Muscle of leg (tissue), 3 donors: ENCODE measurements at regions not wholly inside any gene's neighbourhood (a gene's known extent, or its start where the extent isn't known, plus 50 kb on each side); places are given as distances from the start of the nearest gene placed in this dataset.
A peak's percentile ranks its signal among the peaks of the same experiment; 100 is the strongest.
"Not testable (repeated sequence)": the region's sequence is repeated elsewhere in the genome, so short reads cannot be mapped to it uniquely, and the experiment has no call there.

Source experiments
- DNase-seq: peaks from one replicate; pipeline ENCODE4 v3.0.0; 2013
- H3K27ac ChIP-seq: one replicate; pipeline ENCODE4 v1.5.1; 2013; ENCODE audit warnings: mild to moderate bottlenecking, low read length, control low read depth
- H3K27me3 ChIP-seq: one replicate; pipeline ENCODE4 v1.6.1; 2013; ENCODE audit warnings: low read length; ENCODE audit not compliant: control insufficient read depth, insufficient read depth
- H3K36me3 ChIP-seq: one replicate; pipeline ENCODE4 v1.6.1; 2013; ENCODE audit warnings: low read length; ENCODE audit not compliant: control insufficient read depth, insufficient read depth
- H3K4me1 ChIP-seq: one replicate; pipeline ENCODE4 v1.6.1; 2013; ENCODE audit warnings: low read length; ENCODE audit not compliant: control insufficient read depth, insufficient read depth
- H3K4me3 ChIP-seq: one replicate; pipeline ENCODE4 v1.5.1; 2013; ENCODE audit warnings: low read length, control low read depth
- H3K9me3 ChIP-seq: replicated peaks from 2 replicates; pipeline ENCODE4 v1.6.1; 2013; ENCODE audit warnings: low read depth, low read length; ENCODE audit not compliant: control insufficient read depth
- WGBS: methylation state at CpG from one replicate; pipeline ENCODE4 v1.1.5; 2013; ENCODE audit warnings: missing lambda C conversion rate; ENCODE audit not compliant: insufficient coverage; 5-methylcytosine and 5-hydroxymethylcytosine counted together

DNA sequence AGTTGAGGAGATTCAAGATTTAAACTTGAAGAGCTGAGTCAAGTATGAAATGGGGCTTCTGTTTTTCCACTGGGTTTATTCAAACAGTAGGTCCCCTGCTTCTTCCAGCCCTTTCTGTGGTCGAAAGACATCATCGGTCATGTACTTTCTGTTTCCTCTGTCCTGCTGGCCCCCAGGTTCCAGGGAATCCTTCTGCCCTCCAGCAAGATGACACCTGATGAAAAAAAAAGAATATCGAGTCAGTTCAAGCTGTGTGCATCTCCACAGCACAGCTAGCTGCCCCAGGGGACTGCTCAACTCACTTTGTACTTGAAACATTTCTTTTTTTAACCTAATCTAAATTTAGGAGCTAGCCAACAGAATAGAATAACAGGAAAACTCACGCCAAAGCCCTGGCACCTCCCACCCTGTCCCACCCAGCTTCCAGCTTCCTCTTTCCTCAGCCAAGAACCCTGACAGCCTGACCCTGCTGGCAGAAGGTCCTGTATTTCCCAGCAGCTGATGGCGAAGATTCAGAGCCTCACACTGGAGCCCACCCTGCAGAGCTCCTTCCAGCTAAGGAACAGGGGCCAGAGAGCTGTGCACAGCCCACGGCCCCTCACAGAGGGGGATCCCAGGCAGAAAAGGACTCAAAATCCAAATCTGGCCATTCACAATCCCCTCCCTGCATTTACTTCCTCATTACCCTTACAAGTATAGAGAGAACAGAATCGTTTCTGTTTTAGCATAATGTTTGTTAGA is 176.5 kb downstream of the PSMG1 start:
- DNase-seq, result peak; percentile 80
- peaks cover 6% of the 10 kb centered on the region for H3K9me3 ChIP-seq
- H3K4me1 ChIP-seq, result peaks cover 34% of the 10 kb centered on the region
- H3K27me3 ChIP-seq, result no peaks in the 10 kb centered on the region
- H3K4me3 ChIP-seq, result no peak overlapping the region
- WGBS, result 21% methylated on average over 4 of the region's 7 CpGs
- H3K27ac ChIP-seq, result peak overlapping the region; percentile 89
- H3K36me3 ChIP-seq, result no peaks in the 10 kb centered on the region

DNA sequence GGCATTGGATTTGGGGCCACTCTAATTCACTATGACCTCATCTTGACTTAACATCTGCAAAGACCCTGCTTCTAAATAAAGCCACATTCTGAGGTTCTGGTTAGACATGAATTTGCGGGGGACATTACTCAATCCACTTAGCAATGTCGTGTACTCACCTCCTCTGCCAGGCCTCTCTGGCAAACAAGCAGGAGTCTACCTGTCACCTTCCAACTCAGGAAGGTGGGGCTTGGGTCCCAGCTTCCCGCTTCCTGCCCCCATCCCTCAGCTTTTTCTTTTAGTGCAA is 177.8 kb downstream of the PSMG1 start:
- Histone ChIP-seq H3K36me3 (no peaks in the 10 kb centered on the region), H3K4me1 (peaks cover 37% of the 10 kb centered on the region), H3K9me3 (peaks cover 6% of the 10 kb centered on the region), H3K27me3 (no peaks in the 10 kb centered on the region), H3K4me3 (no peak overlapping the region), H3K27ac (peak overlapping the region; percentile 89)
- no peak for DNase-seq
- WGBS, result 44% methylated on average over 2 of the region's 3 CpGs

DNA sequence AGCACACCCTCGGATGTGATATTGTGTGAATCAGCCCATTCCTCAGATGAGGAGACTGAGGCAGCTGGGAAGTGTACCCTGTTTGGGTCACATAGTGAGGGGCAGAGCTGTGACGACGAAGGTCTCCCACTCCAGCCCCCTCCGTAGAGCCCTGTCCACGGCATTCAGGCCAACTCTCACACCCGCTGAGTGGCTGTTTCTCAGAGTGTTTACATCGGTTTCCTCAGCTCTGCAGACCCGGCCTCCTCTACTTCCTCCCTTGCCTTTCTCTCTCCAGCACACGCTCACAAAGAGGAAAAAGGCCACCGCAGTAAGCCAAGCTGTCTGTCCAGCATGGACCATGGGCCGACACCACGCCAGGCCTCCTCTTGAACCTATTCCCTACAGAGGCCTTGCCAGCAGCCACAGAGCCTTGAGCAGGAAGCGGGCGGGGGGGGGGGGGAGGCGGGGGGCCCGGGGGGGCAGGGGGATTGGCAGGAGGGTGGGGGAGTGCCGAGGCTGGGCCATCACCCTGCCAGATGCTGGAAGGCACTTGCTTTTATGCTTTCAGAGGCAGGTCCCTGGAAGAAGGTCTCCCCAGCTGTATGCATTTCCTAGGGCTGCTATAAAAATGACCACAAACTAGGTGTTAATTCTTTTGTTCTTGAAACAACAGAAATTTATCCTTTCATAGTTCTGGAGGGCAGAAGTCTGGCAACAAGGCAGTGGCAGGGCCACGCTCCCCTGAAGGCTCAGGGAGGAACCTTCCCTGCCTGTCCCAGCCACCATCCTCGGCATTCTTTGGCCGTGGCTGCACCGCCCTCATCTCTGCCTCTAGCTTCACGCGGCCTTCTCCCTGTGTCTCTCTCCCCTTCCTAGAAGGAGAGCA is 178.4 kb downstream of the PSMG1 start:
- WGBS, result 17% methylated on average over 12 of the region's 23 CpGs
- Histone ChIP-seq H3K27ac (peak overlapping the region; percentile 91), H3K4me3 (no peak overlapping the region), H3K9me3 (peaks cover 6% of the 10 kb centered on the region), H3K4me1 (peaks cover 37% of the 10 kb centered on the region), H3K36me3 (no peaks in the 10 kb centered on the region), H3K27me3 (no peaks in the 10 kb centered on the region)
- DNase-seq, result peak; percentile 85

DNA sequence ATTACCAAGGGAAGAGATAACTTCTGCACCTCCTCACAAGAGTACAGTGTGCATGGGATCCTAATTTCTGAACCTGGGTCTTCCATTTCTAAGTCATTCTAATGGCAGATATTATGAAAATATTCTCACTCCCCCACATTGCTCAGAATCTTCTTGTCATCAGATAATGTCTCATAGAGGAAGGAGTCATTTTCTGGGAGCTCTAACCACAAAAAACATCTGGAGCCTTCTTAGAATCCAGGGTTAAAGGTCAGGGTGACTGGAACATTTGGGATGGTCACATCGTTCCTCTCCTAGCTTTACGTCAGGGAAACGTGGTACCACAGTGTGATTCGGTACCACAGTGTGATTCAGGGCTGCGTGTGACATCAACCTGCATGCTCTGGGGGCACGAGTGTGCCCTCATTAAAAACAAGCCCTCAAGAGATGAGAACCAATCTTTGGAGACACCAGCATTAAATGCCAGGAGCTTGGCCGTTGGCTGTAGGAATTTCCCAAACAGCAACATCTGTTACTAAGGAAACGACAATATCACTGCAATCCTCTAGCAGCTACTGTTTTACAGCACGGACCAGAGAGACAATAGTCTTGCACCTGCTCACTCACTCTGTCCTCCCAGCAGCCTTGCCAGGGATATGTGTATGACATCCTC is 179.1 kb downstream of the PSMG1 start:
- Histone ChIP-seq H3K36me3 (no peaks in the 10 kb centered on the region), H3K27me3 (no peaks in the 10 kb centered on the region), H3K4me1 (peaks cover 37% of the 10 kb centered on the region), H3K4me3 (no peak overlapping the region), H3K9me3 (peaks cover 6% of the 10 kb centered on the region), H3K27ac (peak overlapping the region; percentile 91)
- peak; percentile 82 for DNase-seq
- WGBS, result 41% methylated on average over 8 of the region's 9 CpGs

DNA sequence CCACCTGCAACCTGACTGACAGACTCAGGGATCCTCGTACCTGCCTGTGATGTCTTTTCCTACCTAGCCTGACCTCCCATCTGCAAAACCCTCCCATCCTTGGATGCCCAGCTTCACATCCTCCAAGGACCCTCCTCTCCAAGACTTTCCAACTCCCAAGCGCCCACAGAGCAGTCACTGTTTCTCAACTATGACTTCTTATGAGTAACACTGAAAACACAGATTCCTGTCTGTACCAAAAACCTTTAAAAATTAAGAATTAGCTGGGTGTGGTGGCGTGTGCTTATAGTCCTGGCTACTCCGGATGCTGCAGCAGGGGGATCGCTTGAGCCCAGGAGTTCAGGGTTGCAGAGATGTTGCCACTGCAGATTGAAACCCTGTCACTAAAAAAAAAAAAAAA is 181.9 kb downstream of the PSMG1 start:
- H3K27me3 ChIP-seq, result no peaks in the 10 kb centered on the region
- peaks cover 32% of the 10 kb centered on the region for H3K4me1 ChIP-seq
- WGBS, result 100% methylated on average over 1 of the region's 5 CpGs
- no peaks in the 10 kb centered on the region for H3K36me3 ChIP-seq
- no peak overlapping the region for H3K4me3 ChIP-seq
- peaks cover 4% of the 10 kb centered on the region for H3K9me3 ChIP-seq
- H3K27ac ChIP-seq, result no peak overlapping the region
- no peak for DNase-seq

DNA sequence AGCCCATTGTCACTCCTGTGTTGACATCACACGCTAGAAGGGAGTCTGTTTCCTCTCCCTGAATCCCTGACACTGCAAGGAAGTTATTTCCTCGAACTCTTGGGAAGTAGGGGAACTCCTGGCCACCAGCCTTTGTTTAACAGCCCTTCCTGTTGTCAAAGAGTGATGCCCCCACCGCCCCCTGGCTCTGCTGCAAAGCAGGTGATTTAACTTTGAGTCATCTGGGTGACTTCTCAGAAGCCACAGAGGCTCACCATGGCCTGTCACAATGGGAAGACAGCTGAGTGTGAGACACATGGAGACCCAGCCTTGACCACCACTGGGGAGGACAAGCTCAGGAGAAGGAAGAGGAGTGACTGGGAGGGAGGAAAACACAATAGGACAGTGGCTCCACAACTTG is 182.8 kb downstream of the PSMG1 start:
- Histone ChIP-seq H3K9me3 (no peaks in the 10 kb centered on the region), H3K4me3 (no peak overlapping the region), H3K27me3 (no peaks in the 10 kb centered on the region), H3K36me3 (no peaks in the 10 kb centered on the region), H3K27ac (peak overlapping the region; percentile 60), H3K4me1 (peaks cover 30% of the 10 kb centered on the region)
- 71% methylated on average over 3 of the region's 3 CpGs for WGBS
- peak; percentile 52 for DNase-seq

DNA sequence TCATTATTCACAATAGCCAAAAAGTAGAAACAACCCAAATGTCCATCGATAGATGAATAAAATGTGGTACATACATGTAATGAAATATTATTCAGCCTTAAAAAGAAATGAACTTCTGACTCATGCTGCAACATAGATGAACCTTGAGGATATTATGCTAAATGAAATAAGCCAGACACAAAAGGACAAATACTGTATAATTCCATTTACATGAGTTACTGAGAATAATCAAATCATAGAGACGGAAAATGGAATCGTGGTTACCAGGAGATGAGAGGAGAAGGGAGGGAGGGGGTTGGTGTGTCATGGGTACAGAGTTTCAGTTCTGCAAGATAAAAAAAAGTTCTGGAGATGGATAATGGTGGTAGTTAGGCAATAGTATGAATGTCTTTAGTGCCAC is 184.1 kb downstream of the PSMG1 start:
- H3K4me1 ChIP-seq, result peaks cover 30% of the 10 kb centered on the region
- H3K9me3 ChIP-seq, result no peaks in the 10 kb centered on the region
- WGBS, result 67% methylated on average over 1 of the region's 3 CpGs
- H3K4me3 ChIP-seq, result no peak overlapping the region
- H3K27me3 ChIP-seq, result no peaks in the 10 kb centered on the region
- no peaks in the 10 kb centered on the region for H3K36me3 ChIP-seq
- DNase-seq, result no peak
- H3K27ac ChIP-seq, result no peak overlapping the region

DNA sequence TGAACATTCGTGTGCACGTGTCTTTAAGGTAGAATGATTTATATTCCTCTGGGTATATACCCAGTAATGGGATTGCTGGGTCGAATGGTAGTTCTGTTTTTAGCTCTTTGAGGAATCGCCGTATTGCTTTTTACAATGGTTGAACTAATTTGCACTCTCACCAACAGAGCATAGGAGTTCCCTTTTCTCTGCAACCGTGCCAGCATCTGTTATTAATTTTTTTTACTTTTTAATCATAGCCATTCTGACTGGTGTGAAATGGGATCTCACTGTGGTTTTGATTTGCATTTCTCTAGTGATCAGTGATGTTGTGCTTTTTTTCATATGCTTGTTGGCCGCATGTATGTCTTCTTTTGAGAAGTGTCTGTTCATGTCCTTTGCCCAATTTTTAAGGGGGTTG is 185.0 kb downstream of the PSMG1 start:
- peaks cover 36% of the 10 kb centered on the region for H3K4me1 ChIP-seq
- DNase-seq, H3K36me3 ChIP-seq, H3K27ac ChIP-seq, H3K4me3 ChIP-seq, H3K9me3 ChIP-seq, H3K27me3 ChIP-seq: not testable (repeated sequence)
- WGBS, result no CpG with 5 or more reads among the region's 7 CpGs

DNA sequence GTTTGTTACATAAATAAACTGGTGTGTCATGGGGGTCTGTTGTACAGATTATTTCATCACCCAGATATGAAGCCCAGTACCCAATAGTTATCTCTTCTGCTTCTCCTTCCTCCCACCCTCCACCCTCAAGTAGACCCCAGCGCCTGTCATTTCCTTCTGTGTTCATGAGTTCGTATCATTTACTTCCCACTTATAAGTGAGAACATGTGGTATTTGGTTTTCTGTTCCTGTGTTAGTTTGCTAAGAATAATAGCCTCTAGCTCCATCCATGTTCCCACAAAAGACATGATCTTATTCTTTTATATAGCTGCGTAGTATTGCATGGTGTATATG is 185.4 kb downstream of the PSMG1 start:
- no CpG with 5 or more reads among the region's 3 CpGs for WGBS
- not testable (repeated sequence) for H3K27ac ChIP-seq, H3K27me3 ChIP-seq, DNase-seq, H3K4me3 ChIP-seq, H3K9me3 ChIP-seq, H3K36me3 ChIP-seq
- peaks cover 37% of the 10 kb centered on the region for H3K4me1 ChIP-seq

DNA sequence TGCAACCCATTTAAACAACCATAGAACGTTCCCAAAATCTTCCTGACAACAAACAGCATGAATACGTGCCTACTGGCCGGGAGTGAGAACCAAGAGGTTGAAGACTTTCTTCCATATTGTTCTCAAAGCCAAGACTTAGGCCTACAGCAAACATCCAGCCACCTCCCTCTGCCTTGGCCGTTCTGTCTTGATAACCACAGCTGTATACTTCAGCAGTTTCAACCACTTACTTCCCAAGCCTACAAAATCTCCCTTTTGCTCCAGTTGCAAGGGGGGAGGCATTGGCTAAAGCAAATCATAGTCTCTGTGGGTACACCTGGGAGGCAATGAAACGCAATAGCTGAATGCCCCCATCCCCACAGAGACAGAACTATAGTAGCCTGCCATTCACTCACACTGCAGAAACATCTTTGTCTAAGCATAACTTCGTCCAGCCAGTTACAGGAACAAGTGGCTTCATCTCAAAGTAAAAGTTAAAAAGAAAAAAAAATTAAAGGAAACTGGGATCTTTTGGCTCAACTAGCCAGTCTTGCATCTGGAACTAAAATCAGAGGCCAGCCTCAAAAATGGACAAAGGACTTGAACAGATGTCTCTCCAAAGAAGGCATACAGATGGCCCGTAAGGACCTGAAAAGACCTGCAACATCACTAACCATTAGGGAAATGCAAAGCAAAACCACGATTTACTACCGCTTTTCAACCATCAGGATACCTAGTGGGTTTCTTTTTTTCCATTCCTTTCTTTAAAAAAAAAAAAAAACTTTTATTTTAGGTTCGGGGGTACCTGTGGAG is 186.0 kb downstream of the PSMG1 start:
- peaks cover 40% of the 10 kb centered on the region for H3K4me1 ChIP-seq
- peak; percentile 79 for DNase-seq
- no peaks in the 10 kb centered on the region for H3K36me3 ChIP-seq
- no peaks in the 10 kb centered on the region for H3K9me3 ChIP-seq
- no peaks in the 10 kb centered on the region for H3K27me3 ChIP-seq
- no peak overlapping the region for H3K4me3 ChIP-seq
- H3K27ac ChIP-seq, result peak overlapping the region; percentile 56
- 47% methylated on average over 3 of the region's 10 CpGs for WGBS
